ENCODE measurements at regions not wholly inside any gene's neighbourhood (a gene's known extent, or its start where the extent isn't known, plus 50 kb on each side); places are given as distances from the start of the nearest gene placed in this dataset.

DNA sequence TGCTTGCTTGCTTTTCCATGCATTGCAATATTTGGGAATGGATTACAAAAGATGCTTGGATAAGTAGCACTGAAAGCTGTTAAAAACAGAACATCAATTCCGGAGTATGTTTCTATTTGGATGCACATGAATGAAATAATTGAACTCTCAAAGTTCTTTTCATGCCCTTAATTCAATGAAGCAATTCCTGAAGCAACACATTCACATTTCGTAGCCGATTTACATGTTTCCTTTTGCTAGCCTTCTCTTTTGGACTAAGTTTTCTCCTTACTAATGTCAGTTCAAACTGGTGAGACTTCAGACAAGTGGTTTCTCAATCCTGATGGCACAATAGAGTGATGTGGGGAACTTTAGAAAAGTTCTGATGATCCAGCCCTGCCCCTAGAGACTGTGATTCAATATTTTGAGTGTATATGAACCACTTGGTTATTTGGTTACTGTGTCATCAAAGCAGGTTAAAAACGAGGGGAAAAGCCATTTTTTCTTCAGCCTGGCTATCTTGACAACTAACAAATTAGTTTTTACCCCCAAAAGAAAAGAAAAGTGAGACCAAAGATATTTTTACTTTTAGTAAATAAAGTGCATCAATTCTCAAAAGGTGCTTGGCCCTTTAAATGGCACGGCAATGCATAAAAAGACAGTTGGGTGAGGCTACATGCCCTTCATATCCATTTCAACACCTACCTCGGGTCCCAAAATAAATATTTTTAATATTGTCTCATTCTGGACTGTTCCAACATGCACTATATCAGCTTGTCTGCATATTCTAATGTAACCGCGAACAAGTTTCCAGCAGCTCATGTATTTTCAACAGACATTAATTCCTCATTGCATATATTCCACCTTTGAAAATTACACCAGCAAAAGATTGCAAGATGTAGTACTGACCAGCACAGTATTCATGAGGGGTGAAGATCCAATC, 90.1 kb upstream of the RPL34 start:
- intact Hi-C loops (cut with micrococcal nuclease), result no loop called here

GRCh38 chr4:108529102-108529501, 91.3 kb upstream of the RPL34 start:
- intact Hi-C loops (cut with micrococcal nuclease), result no loop called here
- DNase-seq (no peak), ATAC-seq (no peak)

More for the DNA sequence above, 90.1 kb upstream of the RPL34 start:
- ATAC-seq (no peak), DNase-seq (no peak)

GRCh38 chr4:108527723-108528122, 92.7 kb upstream of the RPL34 start:
- no peak for DNase-seq
- no peak for ATAC-seq
- intact Hi-C loops (cut with micrococcal nuclease), result no loop called here

DNA sequence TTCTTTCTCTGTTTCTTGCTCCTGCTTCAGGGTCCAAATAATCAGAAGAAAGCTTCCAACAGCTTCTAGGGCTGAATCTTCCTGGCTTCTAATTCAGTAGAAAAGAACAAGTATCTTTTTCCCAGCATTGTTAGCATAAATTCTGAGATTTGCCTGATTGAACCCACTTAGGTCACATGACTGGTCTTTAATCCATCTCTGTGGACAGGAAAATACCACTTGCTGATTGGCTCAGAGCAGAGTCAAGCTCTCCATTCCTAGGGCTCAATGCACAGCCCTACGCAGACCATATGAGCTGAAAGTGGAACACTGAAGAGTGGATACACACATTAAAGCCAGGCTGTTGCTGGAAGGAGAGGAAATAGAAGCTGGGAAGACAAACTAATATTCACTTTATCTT, 99.6 kb upstream of the RPL34 start:
- intact Hi-C loops (cut with micrococcal nuclease), result no loop called here
- no peak for ATAC-seq
- no peak for DNase-seq

DNA sequence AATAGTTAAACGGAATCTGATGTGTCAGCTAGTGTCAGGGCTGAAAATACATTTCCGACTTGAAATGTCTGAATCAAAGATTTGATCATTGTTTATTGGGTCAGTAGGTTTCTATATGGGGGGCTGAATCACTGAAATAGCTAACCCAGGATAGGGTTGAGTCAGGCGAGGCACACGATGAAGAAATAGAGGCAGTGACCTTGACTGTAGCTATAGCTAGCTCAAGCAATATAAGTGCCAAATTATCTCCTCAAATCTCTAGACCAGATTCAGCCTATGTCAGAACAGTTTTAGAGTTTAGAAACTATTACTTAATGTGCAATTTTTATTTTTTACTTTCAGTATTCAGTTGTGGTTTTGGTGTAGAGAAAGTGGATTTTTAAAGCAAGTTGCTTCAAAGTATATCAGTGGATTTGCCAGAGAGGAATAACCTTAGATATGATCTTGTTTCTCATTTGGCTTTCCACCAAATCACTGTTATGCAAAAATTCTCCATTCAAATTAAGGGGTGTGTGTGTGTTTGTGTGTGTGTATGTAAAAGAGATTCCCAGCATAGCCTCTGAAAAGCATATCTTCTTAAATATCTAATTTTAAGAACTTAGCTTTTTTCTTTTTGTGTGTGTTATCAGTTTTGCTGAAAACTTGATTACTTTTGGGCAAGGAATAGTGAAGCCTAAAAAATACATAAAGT, 100.3 kb upstream of the RPL34 start:
- DNase-seq (no peak), ATAC-seq (no peak)
- intact Hi-C loops (cut with micrococcal nuclease), result no loop called here

- DNase-seq, result no peak
- no peak for ATAC-seq
- intact Hi-C loops (cut with micrococcal nuclease), result no loop called here
Observed at GRCh38 chr4:108519208-108519833, 101.1 kb upstream of the RPL34 start.

DNA sequence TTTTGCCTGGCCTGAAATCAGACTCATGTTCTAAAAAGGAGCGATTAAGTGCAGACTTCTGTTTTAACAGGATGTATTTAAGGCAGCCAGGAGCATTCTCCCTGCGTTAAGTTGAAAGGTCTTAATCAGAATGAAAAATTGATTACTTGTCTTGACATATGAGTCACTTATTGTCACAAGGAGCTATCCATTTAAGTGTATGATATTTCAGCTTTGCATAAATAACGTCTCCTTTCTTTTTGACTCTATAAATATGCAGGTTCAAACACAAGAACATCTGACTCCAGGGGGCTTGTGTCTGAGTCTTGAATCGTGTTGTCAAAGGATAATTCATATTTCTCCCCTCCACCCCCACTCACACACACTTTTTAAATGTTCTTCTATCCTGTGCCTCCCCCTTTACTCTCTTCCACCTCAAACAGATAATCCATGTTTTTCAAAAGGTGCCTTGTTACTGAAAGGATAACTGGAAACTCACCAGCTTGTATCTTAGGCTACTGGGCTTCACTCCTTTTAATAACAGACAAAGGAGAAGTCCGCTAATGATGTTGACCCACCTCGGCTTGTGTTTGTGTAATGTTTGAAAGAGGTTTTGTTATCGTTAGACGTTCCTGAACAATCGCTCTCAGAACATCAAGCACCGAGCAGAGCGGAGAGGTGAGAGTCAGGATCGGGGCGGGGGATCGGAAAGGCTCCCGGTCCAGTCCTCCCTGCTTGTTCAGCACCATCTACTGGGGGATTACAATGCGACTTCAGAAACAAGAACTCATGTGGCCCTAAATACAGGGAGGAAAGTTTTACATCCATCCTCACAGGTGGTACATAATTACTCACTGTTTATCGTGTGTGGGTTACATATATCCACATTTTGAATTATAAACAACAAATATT, 107.5 kb upstream of the RPL34 start:
- ATAC-seq, result peak; percentile 60

GRCh38 chr4:108511618-108512017, 108.8 kb upstream of the RPL34 start:
- ATAC-seq, result no peak
- intact Hi-C loops (cut with micrococcal nuclease), result no loop called here

More for the DNA sequence above, 107.5 kb upstream of the RPL34 start:
- DNase-seq, result peak; percentile 26
- intact Hi-C loops (cut with micrococcal nuclease), result no loop called here

DNA sequence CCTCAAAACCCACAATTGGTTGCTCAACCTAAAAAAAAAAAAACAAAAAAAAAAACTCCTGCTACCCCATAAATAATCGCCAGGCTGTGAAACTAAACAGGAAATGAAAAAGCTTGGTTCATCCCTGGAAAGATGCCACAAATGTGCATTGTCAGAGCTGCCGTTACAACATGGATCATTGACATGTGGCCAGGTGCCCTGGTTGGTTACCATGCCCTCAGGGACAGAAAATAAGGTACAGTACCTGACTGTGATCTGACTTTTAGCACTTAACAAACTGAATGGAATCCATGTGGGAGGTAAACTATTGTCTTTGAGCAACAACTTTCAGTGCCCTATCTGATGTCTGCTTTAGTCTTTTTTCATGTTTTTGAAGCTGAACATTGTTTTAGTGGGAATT, 118.0 kb upstream of the RPL34 start:
- intact Hi-C loops (cut with micrococcal nuclease), result no loop called here
- no peak for ATAC-seq
- DNase-seq, result no peak

More at GRCh38 chr4:108511618-108512017, 108.8 kb upstream of the RPL34 start:
- no peak for DNase-seq

DNA sequence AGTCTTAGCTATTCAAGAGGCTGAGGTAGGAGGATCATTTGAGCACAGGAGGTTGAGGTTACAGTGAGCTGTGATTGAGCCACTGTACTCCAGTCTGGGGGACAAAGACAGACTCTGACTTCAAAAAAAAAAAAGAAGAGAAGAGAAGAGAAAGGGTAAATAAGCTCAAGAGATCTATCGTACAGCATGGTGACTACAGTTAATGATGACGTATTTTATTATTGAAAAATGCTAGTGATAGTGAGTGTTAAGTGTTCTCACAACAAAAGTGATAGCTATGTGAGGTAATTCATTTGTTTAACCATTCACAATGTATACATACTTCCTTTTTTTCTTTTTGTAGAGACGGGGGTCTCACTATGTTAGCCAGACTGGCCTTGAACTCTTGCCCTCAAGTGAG, 121.5 kb upstream of the RPL34 start:
- ATAC-seq, result no peak
- intact Hi-C loops (cut with micrococcal nuclease), result no loop called here
- DNase-seq, result no peak

DNA sequence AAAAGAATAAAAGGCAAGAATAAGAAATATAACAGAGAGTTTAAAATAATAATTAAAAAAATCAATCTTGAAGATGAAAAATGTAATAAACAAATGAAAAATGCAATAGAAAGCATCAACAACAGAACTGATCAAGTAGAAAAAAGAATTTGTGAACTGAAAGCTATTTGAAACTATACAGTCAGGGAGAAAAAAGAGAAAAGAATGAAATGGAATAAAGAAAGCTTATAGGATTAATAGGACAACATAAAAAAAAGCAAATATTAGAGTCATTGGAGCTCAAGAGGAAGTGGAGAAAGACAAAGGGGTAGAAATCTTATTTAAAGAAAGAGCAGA, 126.8 kb upstream of the RPL34 start:
- intact Hi-C loops (cut with micrococcal nuclease), result no loop called here
- ATAC-seq, result no peak
- no peak for DNase-seq

DNA sequence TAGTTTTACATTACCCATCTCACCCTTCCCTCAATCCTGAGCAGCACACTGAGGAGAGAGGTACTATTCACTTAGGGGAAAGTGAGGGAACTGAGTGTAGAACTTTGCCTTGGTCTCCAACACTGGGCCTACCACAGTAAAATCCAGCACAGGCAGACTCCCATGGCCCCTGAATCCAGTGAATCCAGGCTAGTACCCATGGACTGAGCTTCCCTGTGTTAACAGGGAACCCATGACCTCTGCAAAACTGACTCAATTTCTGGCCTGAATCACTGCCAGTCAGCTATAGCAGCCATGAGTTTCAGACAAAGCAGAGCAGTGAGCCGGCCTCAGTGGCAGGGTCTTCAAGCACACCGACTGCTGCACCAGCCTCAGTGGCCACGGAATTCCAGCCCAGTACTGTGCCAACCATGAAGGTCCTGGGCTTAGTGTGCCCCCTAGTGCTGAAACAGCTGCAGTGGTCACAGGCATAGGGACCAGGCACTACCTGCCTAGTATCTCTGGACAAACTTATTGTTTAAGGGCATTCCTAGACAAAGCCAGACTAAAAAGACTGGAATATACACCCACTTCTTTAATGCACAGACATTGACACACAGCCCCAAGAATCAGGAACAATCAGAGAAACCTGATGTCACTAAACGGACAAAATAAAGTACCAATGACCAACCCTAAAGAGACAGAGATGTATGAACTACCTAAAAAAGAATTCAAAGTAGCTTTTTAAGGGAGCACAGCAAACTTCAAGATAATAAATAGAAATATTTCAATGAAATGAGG, 127.4 kb upstream of the RPL34 start:
- intact Hi-C loops (cut with micrococcal nuclease), result no loop called here
- no peak for ATAC-seq
- DNase-seq, result no peak

GRCh38 chr4:108488865-108489264, 131.5 kb upstream of the RPL34 start:
- intact Hi-C loops (cut with micrococcal nuclease), result no loop called here
- ATAC-seq, result no peak
- DNase-seq, result no peak

- ATAC-seq (no peak), DNase-seq (no peak)
- intact Hi-C loops (cut with micrococcal nuclease), result no loop called here
Observed at GRCh38 chr4:108486046-108486445, 134.3 kb upstream of the RPL34 start.

DNA sequence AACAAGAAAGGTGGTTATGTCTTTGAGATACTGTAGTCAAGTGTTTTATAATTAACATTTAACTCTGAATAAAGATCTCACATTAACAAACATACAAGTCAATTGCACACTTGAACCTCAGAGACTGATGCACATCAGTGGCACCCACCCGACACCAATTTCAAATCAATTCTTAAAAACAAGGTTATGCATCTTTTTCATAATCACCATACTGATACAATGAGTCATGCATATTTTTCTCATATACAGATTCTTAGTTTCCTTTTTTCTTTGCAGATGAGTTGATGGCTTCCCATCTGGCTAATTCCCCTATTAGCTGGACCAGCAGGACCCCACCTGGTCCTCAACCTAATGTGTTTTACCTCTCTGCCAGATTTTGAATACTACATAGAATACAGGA, 136.2 kb upstream of the RPL34 start:
- no peak for DNase-seq
- no peak for ATAC-seq
- intact Hi-C loops (cut with micrococcal nuclease), result no loop called here

- intact Hi-C loops (cut with micrococcal nuclease), result no loop called here
- no peak for ATAC-seq
- DNase-seq, result no peak
Observed at GRCh38 chr4:108483650-108484049, 136.7 kb upstream of the RPL34 start.

GRCh38 chr4:108483079-108483478, 137.3 kb upstream of the RPL34 start:
- DNase-seq (no peak), ATAC-seq (no peak)
- intact Hi-C loops (cut with micrococcal nuclease), result no loop called here

DNA sequence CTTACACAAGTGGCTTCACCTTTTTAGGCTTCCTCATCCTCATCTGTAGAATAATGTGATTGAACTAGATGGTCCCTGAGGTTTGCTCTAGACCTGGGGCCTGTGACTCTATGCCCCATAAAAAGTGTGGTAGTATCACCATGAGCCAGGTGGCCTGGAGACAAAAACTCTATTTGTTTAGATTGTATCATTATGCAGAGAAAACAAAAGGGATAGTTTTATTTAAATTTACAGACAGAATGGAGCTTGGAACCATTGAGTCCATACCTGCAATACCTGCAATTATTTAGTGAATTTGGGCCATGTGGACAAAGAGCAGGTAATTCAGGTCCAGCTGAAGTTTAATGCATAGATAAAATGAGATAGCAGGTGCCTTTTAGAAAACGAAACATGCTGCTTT, 139.5 kb upstream of the RPL34 start:
- DNase-seq (no peak), ATAC-seq (no peak)
- intact Hi-C loops (cut with micrococcal nuclease), result no loop called here

All from left ventricle myocardium superior (tissue), 1 donor.